ENCODE measurements at regions not wholly inside any gene's neighbourhood (a gene's known extent, or its start where the extent isn't known, plus 50 kb on each side); places are given as distances from the start of the nearest gene placed in this dataset.

DNA sequence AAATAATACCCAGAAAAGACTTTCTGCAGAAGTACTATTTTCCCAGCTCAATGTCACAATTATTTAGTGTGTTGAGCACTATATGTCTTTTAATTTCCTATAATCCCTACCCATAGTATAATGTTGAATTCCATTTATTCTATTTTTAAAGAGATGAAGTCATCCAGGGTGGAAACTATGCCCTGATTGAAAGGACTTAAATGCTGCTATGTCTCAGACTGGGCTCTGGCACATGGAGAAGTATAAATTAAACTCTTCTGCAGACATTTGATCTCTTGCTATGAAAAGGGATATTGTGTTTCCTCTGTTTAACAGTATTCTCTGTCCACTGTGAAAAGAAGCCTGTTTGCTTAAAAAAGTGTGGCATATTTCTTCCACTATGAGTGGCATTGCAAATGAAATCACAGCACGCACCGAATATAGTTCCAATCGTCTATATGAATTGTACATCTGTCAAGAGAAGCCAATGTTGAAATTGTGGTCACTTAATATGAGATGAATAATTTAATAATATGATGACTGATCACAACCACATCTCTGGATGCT lies 192.3 kb downstream of the BCAT1 start:
- no peak overlapping the region for H3K27ac ChIP-seq (ENCODE audit: extremely low read depth, low read depth, low read length)
- peaks cover 3 to 9% of the 10 kb centered on the region in 2 experiments; a peak in 3 of 5 replicates for H3K4me1 ChIP-seq (replicated peaks in 1 of 2; ENCODE audit: control insufficient read depth in 2 of 2, insufficient read depth in 2 of 2, low read length in 2 of 2)
- DNase-seq (ENCODE audit: extremely low read depth in 1 of 4, low spot score in 3 of 4) (no peak), FAIRE-seq (no peak), ATAC-seq (no peak)
- no peak for TF ChIP-seq XRCC4 (IDR thresholded peaks at IDR 0.05; ENCODE audit: extremely low read depth, insufficient read depth, insufficient read length)
- no peak for TF ChIP-seq ZNF75A (CRISPR knock-in tag; IDR thresholded peaks at IDR 0.05)
- TF ChIP-seq, protein P1, sequence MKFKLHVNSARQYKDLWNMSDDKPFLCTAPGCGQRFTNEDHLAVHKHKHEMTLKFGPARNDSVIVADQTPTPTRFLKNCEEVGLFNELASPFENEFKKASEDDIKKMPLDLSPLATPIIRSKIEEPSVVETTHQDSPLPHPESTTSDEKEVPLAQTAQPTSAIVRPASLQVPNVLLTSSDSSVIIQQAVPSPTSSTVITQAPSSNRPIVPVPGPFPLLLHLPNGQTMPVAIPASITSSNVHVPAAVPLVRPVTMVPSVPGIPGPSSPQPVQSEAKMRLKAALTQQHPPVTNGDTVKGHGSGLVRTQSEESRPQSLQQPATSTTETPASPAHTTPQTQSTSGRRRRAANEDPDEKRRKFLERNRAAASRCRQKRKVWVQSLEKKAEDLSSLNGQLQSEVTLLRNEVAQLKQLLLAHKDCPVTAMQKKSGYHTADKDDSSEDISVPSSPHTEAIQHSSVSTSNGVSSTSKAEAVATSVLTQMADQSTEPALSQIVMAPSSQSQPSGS (CRISPR knock-in tag; IDR thresholded peaks at IDR 0.05): no peak
- TF ChIP-seq ZNF717 (CRISPR knock-in tag; IDR thresholded peaks at IDR 0.05): no peak
- no peak for TF ChIP-seq ARHGAP35 (IDR thresholded peaks at IDR 0.05; ENCODE audit: partially characterized antibody)
- H3K9me1 ChIP-seq (ENCODE audit: control insufficient read depth, insufficient read depth, low read length): no peaks in the 10 kb centered on the region
- no peak overlapping the region for H3K4me2 ChIP-seq (ENCODE audit: insufficient read depth, low read length)
- H3K79me2 ChIP-seq (ENCODE audit: control insufficient read depth, insufficient read depth, low read length): no peaks in the 10 kb centered on the region
- no peak overlapping the region for H2AFZ ChIP-seq (ENCODE audit: low read depth, low read length)
- intact Hi-C loops (cut with micrococcal nuclease) (no loop called here), in situ Hi-C loops (cut with MboI) (no loop called here)
- no peaks in the 10 kb centered on the region for H3K9me3 ChIP-seq (replicated peaks; ENCODE audit: control insufficient read depth, insufficient read depth, low read depth, low read length)
- CTCF ChIA-PET (ENCODE audit: low intra/inter-chr PET ratio): no interaction called here
- no peaks in the 10 kb centered on the region for H3K27me3 ChIP-seq (ENCODE audit: control insufficient read depth in 2 of 2, insufficient read depth in 2 of 2, low read length in 2 of 2)
- no peaks in the 10 kb centered on the region for H4K20me1 ChIP-seq (replicated peaks; ENCODE audit: control insufficient read depth, insufficient read depth, low read length)
- BruUV-seq (replicated peaks): no TSS peak
- H3K4me3 ChIP-seq: no peak overlapping the region
- H3K9ac ChIP-seq (ENCODE audit: insufficient read depth in 1 of 2, low read depth in 2 of 2, low read length in 2 of 2): no peak overlapping the region
- WGBS (ENCODE audit: insufficient coverage, low coverage, missing lambda C conversion rate): 73% methylated on average over 3 of the region's 3 CpGs
- POLR2A ChIA-PET: no interaction called here
- H3K36me3 ChIP-seq (ENCODE audit: control insufficient read depth, insufficient read depth, low read length): no peaks in the 10 kb centered on the region
